ENCODE measurements at regions not wholly inside any gene's neighbourhood (a gene's known extent, or its start where the extent isn't known, plus 50 kb on each side); places are given as distances from the start of the nearest gene placed in this dataset.

DNA sequence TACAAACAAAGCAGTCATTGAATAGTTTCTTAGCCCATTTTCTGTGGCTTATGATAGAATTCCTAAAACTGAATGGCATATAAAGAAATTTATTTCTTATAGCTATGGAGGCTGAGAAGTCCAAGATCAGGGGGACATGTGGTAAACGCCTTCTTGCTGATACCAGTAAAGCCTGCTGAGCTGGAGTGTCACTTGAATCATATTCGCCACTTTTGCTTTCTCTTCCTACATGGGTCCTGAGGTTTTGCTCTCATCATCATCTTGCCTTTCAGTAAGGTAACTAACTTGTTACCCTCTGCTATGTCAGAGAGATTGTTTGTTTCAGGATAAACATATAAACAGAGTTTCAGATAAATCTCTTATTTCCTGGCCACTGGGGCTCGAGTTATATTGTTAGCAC lies 203.3 kb upstream of the DMRT1 start:
- no peak for TF ChIP-seq POLR2A (IDR thresholded peaks at IDR 0.05)
- TF ChIP-seq, protein P1, sequence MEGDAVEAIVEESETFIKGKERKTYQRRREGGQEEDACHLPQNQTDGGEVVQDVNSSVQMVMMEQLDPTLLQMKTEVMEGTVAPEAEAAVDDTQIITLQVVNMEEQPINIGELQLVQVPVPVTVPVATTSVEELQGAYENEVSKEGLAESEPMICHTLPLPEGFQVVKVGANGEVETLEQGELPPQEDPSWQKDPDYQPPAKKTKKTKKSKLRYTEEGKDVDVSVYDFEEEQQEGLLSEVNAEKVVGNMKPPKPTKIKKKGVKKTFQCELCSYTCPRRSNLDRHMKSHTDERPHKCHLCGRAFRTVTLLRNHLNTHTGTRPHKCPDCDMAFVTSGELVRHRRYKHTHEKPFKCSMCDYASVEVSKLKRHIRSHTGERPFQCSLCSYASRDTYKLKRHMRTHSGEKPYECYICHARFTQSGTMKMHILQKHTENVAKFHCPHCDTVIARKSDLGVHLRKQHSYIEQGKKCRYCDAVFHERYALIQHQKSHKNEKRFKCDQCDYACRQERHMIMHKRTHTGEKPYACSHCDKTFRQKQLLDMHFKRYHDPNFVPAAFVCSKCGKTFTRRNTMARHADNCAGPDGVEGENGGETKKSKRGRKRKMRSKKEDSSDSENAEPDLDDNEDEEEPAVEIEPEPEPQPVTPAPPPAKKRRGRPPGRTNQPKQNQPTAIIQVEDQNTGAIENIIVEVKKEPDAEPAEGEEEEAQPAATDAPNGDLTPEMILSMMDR (IDR thresholded peaks at IDR 0.05): no peak
- no peak for TF ChIP-seq EP300 (IDR thresholded peaks at IDR 0.05)
